GM23338 (cell line): ENCODE measurements at regions not wholly inside any gene's neighbourhood (a gene's known extent, or its start where the extent isn't known, plus 50 kb on each side); places are given as distances from the start of the nearest gene placed in this dataset.

Experiments
- ATAC-seq: fragments of 200-7000 bp; cut with Tn5 transposase; 3 replicates; pipeline ENCODE4 v1.9.1; 2020
- DNase-seq: peaks from one replicate; pipeline ENCODE4 v3.0.0-alpha.2; 2015; ENCODE audit warnings: low spot score
- H2AFZ ChIP-seq: fragments of 200-600 bp; sonication (generic); 2 replicates; pipeline ENCODE4 v1.8.0; 2016; ENCODE audit warnings: antibody characterized with exemption, mild to moderate bottlenecking, moderate library complexity
- H3F3A ChIP-seq: fragments of 200-600 bp; sonication (generic); replicated peaks from 2 replicates; pipeline ENCODE4 v1.8.0; 2017; ENCODE audit warnings: antibody characterized with exemption, mixed run types, low read depth
- H3K27ac ChIP-seq: fragments of 200-600 bp; sonication (generic); 2 replicates; pipeline ENCODE4 v1.6.1; 2016; ENCODE audit warnings: low read depth
- H3K27me3 ChIP-seq: fragments of 200-600 bp; sonication (generic); 2 replicates; pipeline ENCODE4 v1.8.0; 2016; ENCODE audit warnings: mild to moderate bottlenecking, mixed run types, moderate library complexity; ENCODE audit not compliant: insufficient read depth
- H3K36me3 ChIP-seq: fragments of 200-600 bp; sonication (generic); 2 replicates; pipeline ENCODE4 v1.8.0; 2016; ENCODE audit warnings: mild to moderate bottlenecking; ENCODE audit not compliant: insufficient read depth
- H3K4me1 ChIP-seq: fragments of 200-600 bp; sonication (generic); 2 replicates; pipeline ENCODE4 v1.8.0; 2016; ENCODE audit warnings: mild to moderate bottlenecking, moderate library complexity; ENCODE audit not compliant: insufficient read depth
- H3K4me2 ChIP-seq: fragments of 200-600 bp; sonication (generic); 2 replicates; pipeline ENCODE4 v1.7.1; 2017; ENCODE audit warnings: mixed run types
- H3K4me3 ChIP-seq: fragments of 200-600 bp; sonication (generic); 2 replicates; pipeline ENCODE4 v1.6.1; 2016; ENCODE audit warnings: mixed run types
- H3K79me2 ChIP-seq: fragments of 200-600 bp; sonication (generic); replicated peaks from 2 replicates; pipeline ENCODE4 v1.8.0; 2017; ENCODE audit warnings: mild to moderate bottlenecking; ENCODE audit not compliant: insufficient read depth
- H3K9me2 ChIP-seq: fragments of 200-600 bp; sonication (generic); 2 replicates; pipeline ENCODE4 v1.8.0; 2017; ENCODE audit not compliant: insufficient read depth
- H4K20me1 ChIP-seq: fragments of 200-600 bp; sonication (generic); replicated peaks from 2 replicates; pipeline ENCODE4 v1.8.0; 2017; ENCODE audit warnings: mild to moderate bottlenecking; ENCODE audit not compliant: insufficient read depth
- H3K27ac Mint-ChIP-seq: 2 replicates; pipeline ENCODE4 v1.8.0; 2020; ENCODE audit warnings: inconsistent platforms, mild to moderate bottlenecking, moderate library complexity, mixed read lengths
- H3K27me3 Mint-ChIP-seq: 3 replicates; pipeline ENCODE4 v1.8.0; 2022; ENCODE audit warnings: low read depth, mild to moderate bottlenecking, moderate library complexity, mixed read lengths, inconsistent platforms; ENCODE audit not compliant: insufficient read depth, poor library complexity
- H3K36me3 Mint-ChIP-seq: 3 replicates; pipeline ENCODE4 v1.8.0; 2021; ENCODE audit warnings: low read depth, mild to moderate bottlenecking, inconsistent platforms, moderate library complexity, mixed read lengths
- H3K4me1 Mint-ChIP-seq: 3 replicates; pipeline ENCODE4 v1.8.0; 2020; ENCODE audit warnings: mild to moderate bottlenecking, inconsistent platforms, mixed read lengths
- H3K4me3 Mint-ChIP-seq: 3 replicates; pipeline ENCODE4 v1.8.0; 2021; ENCODE audit warnings: moderate library complexity, mild to moderate bottlenecking, inconsistent platforms, mixed read lengths
- H3K9me3 Mint-ChIP-seq: 3 replicates; pipeline ENCODE4 v1.8.0; 2020; ENCODE audit warnings: moderate library complexity, mild to moderate bottlenecking, inconsistent platforms, mixed read lengths
- EZH2 ChIP-seq: fragments of 200-600 bp; sonication (generic); IDR thresholded peaks from one replicate; pipeline ENCODE4 v1.8.0; 2017; ENCODE audit warnings: antibody characterized with exemption, mild to moderate bottlenecking, low read depth; ENCODE audit not compliant: unreplicated experiment
- EZH2phosphoT487 ChIP-seq: fragments of 200-600 bp; sonication (generic); IDR thresholded peaks from one replicate; pipeline ENCODE4 v1.8.1; 2018; ENCODE audit warnings: antibody characterized with exemption; ENCODE audit not compliant: unreplicated experiment
- JUNB ChIP-seq: IDR thresholded peaks from one replicate; pipeline ENCODE4 v1.6.1; 2016; ENCODE audit warnings: antibody characterized with exemption; ENCODE audit not compliant: unreplicated experiment
- POLR2AphosphoS5 ChIP-seq: IDR thresholded peaks from 2 replicates; pipeline ENCODE4 v1.6.1; 2016; ENCODE audit warnings: antibody characterized with exemption, low read depth
- ZNF114 ChIP-seq: fragments of 250-450 bp; sonication (Bioruptor Pico); IDR thresholded peaks from 2 replicates; pipeline ENCODE4 v1.5.0; 2020; ENCODE audit warnings: mild to moderate bottlenecking, moderate library complexity
- TF ChIP-seq, protein P1 (sequence below): IDR thresholded peaks from one replicate; pipeline ENCODE4 v1.6.1; 2018; ENCODE audit warnings: antibody characterized with exemption; ENCODE audit not compliant: unreplicated experiment
- TF ChIP-seq, protein P2 (sequence below): fragments of 250-450 bp; sonication (Bioruptor Pico); IDR thresholded peaks from 2 replicates; pipeline ENCODE4 v1.5.0; 2020; ENCODE audit warnings: mild to moderate bottlenecking, moderate library complexity
- TF ChIP-seq, protein P3 (sequence below): IDR thresholded peaks from 2 replicates; pipeline ENCODE4 v1.6.1; 2016; ENCODE audit warnings: antibody characterized with exemption

DNA sequence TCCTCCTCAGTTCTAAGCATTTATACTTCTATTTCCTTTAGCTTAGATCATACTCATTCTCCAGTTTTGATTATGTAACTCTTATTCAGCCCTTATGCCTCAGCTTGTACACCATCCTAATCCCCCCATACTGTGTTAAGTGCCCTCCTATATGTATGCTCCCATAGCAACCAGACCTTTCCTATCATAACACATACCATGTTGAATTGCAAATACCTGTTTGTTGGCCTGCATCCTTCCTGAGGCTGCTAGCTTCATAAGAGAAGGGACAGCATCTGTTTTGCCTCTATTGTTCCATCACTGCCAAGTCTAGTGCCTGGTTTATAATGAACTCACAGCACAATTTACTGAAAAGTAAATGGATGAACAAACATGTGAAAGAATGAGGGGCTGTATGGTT lies 443.7 kb downstream of the CENPC start (continued):
- TF ChIP-seq EZH2: no peak
- TF ChIP-seq, protein P1, sequence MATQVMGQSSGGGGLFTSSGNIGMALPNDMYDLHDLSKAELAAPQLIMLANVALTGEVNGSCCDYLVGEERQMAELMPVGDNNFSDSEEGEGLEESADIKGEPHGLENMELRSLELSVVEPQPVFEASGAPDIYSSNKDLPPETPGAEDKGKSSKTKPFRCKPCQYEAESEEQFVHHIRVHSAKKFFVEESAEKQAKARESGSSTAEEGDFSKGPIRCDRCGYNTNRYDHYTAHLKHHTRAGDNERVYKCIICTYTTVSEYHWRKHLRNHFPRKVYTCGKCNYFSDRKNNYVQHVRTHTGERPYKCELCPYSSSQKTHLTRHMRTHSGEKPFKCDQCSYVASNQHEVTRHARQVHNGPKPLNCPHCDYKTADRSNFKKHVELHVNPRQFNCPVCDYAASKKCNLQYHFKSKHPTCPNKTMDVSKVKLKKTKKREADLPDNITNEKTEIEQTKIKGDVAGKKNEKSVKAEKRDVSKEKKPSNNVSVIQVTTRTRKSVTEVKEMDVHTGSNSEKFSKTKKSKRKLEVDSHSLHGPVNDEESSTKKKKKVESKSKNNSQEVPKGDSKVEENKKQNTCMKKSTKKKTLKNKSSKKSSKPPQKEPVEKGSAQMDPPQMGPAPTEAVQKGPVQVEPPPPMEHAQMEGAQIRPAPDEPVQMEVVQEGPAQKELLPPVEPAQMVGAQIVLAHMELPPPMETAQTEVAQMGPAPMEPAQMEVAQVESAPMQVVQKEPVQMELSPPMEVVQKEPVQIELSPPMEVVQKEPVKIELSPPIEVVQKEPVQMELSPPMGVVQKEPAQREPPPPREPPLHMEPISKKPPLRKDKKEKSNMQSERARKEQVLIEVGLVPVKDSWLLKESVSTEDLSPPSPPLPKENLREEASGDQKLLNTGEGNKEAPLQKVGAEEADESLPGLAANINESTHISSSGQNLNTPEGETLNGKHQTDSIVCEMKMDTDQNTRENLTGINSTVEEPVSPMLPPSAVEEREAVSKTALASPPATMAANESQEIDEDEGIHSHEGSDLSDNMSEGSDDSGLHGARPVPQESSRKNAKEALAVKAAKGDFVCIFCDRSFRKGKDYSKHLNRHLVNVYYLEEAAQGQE: no peak
- no peak for TF ChIP-seq EZH2phosphoT487

- no peak overlapping the region for H3K27ac ChIP-seq
- no peak overlapping the region for H3K4me3 ChIP-seq
- H3K27me3 ChIP-seq: no peaks in the 10 kb centered on the region
- Mint-ChIP-seq H3K27me3 (no peaks in the 10 kb centered on the region), H3K4me3 (no peak overlapping the region), H3K36me3 (no peaks in the 10 kb centered on the region), H3K4me1 (no peaks in the 10 kb centered on the region), H3K27ac (no peak overlapping the region), H3K9me3 (no peaks in the 10 kb centered on the region)
- H4K20me1 ChIP-seq: no peaks in the 10 kb centered on the region
- DNase-seq: no peak
- H3K4me1 ChIP-seq: no peaks in the 10 kb centered on the region
- no peaks in the 10 kb centered on the region for H3K79me2 ChIP-seq
- no peak overlapping the region for H3K4me2 ChIP-seq
- no peak for ATAC-seq
- H3K36me3 ChIP-seq: no peaks in the 10 kb centered on the region
- no peaks in the 10 kb centered on the region for H3F3A ChIP-seq
- no peaks in the 10 kb centered on the region for H3K9me2 ChIP-seq
- TF ChIP-seq, protein P1: no peak
- TF ChIP-seq POLR2AphosphoS5 (no peak), EZH2phosphoT487 (no peak), ZNF114 (no peak), JUNB (no peak), EZH2 (no peak)
- TF ChIP-seq, protein P2, sequence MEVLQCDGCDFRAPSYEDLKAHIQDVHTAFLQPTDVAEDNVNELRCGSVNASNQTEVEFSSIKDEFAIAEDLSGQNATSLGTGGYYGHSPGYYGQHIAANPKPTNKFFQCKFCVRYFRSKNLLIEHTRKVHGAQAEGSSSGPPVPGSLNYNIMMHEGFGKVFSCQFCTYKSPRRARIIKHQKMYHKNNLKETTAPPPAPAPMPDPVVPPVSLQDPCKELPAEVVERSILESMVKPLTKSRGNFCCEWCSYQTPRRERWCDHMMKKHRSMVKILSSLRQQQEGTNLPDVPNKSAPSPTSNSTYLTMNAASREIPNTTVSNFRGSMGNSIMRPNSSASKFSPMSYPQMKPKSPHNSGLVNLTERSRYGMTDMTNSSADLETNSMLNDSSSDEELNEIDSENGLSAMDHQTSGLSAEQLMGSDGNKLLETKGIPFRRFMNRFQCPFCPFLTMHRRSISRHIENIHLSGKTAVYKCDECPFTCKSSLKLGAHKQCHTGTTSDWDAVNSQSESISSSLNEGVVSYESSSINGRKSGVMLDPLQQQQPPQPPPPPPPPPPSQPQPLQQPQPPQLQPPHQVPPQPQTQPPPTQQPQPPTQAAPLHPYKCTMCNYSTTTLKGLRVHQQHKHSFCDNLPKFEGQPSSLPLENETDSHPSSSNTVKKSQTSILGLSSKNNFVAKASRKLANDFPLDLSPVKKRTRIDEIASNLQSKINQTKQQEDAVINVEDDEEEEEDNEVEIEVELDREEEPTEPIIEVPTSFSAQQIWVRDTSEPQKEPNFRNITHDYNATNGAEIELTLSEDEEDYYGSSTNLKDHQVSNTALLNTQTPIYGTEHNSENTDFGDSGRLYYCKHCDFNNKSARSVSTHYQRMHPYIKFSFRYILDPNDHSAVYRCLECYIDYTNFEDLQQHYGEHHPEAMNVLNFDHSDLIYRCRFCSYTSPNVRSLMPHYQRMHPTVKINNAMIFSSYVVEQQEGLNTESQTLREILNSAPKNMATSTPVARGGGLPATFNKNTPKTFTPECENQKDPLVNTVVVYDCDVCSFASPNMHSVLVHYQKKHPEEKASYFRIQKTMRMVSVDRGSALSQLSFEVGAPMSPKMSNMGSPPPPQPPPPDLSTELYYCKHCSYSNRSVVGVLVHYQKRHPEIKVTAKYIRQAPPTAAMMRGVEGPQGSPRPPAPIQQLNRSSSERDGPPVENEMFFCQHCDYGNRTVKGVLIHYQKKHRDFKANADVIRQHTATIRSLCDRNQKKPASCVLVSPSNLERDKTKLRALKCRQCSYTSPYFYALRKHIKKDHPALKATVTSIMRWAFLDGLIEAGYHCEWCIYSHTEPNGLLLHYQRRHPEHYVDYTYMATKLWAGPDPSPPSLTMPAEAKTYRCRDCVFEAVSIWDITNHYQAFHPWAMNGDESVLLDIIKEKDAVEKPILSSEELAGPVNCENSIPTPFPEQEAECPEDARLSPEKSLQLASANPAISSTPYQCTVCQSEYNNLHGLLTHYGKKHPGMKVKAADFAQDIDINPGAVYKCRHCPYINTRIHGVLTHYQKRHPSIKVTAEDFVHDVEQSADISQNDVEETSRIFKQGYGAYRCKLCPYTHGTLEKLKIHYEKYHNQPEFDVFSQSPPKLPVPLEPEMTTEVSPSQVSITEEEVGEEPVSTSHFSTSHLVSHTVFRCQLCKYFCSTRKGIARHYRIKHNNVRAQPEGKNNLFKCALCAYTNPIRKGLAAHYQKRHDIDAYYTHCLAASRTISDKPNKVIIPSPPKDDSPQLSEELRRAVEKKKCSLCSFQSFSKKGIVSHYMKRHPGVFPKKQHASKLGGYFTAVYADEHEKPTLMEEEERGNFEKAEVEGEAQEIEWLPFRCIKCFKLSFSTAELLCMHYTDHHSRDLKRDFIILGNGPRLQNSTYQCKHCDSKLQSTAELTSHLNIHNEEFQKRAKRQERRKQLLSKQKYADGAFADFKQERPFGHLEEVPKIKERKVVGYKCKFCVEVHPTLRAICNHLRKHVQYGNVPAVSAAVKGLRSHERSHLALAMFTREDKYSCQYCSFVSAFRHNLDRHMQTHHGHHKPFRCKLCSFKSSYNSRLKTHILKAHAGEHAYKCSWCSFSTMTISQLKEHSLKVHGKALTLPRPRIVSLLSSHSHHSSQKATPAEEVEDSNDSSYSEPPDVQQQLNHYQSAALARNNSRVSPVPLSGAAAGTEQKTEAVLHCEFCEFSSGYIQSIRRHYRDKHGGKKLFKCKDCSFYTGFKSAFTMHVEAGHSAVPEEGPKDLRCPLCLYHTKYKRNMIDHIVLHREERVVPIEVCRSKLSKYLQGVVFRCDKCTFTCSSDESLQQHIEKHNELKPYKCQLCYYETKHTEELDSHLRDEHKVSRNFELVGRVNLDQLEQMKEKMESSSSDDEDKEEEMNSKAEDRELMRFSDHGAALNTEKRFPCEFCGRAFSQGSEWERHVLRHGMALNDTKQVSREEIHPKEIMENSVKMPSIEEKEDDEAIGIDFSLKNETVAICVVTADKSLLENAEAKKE (CRISPR knock-in tag): no peak
- TF ChIP-seq, protein P3, sequence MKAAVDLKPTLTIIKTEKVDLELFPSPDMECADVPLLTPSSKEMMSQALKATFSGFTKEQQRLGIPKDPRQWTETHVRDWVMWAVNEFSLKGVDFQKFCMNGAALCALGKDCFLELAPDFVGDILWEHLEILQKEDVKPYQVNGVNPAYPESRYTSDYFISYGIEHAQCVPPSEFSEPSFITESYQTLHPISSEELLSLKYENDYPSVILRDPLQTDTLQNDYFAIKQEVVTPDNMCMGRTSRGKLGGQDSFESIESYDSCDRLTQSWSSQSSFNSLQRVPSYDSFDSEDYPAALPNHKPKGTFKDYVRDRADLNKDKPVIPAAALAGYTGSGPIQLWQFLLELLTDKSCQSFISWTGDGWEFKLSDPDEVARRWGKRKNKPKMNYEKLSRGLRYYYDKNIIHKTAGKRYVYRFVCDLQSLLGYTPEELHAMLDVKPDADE: no peak
- no peak overlapping the region for H2AFZ ChIP-seq
Observed at GRCh38 chr4:67092351-67092750, 453.0 kb downstream of the CENPC start.
